Panc1 (cell line): ENCODE measurements at regions not wholly inside any gene's neighbourhood (a gene's known extent, or its start where the extent isn't known, plus 50 kb on each side); places are given as distances from the start of the nearest gene placed in this dataset.

Experiments used
- ATAC-seq: fragments of 200-7000 bp; cut with Tn5 transposase; 2 replicates; pipeline ENCODE4 v1.9.1; 2020; ENCODE audit warnings: mild to moderate bottlenecking, moderate library complexity
- BruUV-seq: library from RNA; stranded (reverse); fragments of 400-500 nt; replicated peaks from 2 replicates; lab custom pipeline; 2021; lab: Mats Ljungman, UMichigan
- CTCF ChIA-PET: fragments of 300-600 bp; sonication (Branson Sonifier 250); formaldehyde crosslinking; loops from one replicate; lab custom pipeline; 2022; ENCODE audit warnings: antibody characterized with exemption; lab: Charles Lee
- POLR2A ChIA-PET: fragments of 300-600 bp; sonication (Branson Sonifier 250); formaldehyde crosslinking; loops from one replicate; lab custom pipeline; 2022; ENCODE audit warnings: antibody characterized with exemption; lab: Charles Lee
- DNase-seq: peaks from one replicate; pipeline ENCODE4 v3.0.0-alpha.2; 2010; ENCODE audit warnings: low read depth, low spot score
- H3K27ac ChIP-seq: 2 replicates; pipeline ENCODE4 v1.5.1; 2011; ENCODE audit warnings: mild to moderate bottlenecking, low read length, inconsistent platforms
- H3K27me3 ChIP-seq: fragments of 200-500 bp; sonication (Bioruptor generic); 2 replicates; pipeline ENCODE4 v1.6.0; 2014; ENCODE audit warnings: low read length, inconsistent platforms; ENCODE audit not compliant: control insufficient read depth, insufficient read depth
- H3K36me3 ChIP-seq: fragments of 200-500 bp; sonication (Bioruptor generic); 2 replicates; pipeline ENCODE4 v1.5.1; 2014; ENCODE audit warnings: inconsistent platforms, mild to moderate bottlenecking, low read length, moderate library complexity; ENCODE audit not compliant: control insufficient read depth, insufficient read depth
- H3K4me1 ChIP-seq: 2 replicates; pipeline ENCODE4 v1.5.1; 2011; ENCODE audit warnings: inconsistent platforms, mild to moderate bottlenecking, low read length, moderate library complexity; ENCODE audit not compliant: control insufficient read depth, insufficient read depth
- H3K4me3 ChIP-seq, 2 experiments: 2 replicates each; pipeline ENCODE4 v1.5.1; 2011 to 2012; ENCODE audit warnings: low read depth in 2 of 2, low read length in 2 of 2, mild to moderate bottlenecking in 2 of 2, inconsistent platforms in 1 of 2, moderate library complexity in 1 of 2
- H3K9me3 ChIP-seq: fragments of 200-500 bp; sonication (Bioruptor generic); 2 replicates; pipeline ENCODE4 v1.5.1; 2014; ENCODE audit warnings: low read depth, mild to moderate bottlenecking, inconsistent platforms, low read length, moderate library complexity; ENCODE audit not compliant: control insufficient read depth, insufficient read depth
- POLR2AphosphoS5 ChIP-seq: IDR thresholded peaks from 2 replicates; pipeline ENCODE4 v1.6.1; 2012; ENCODE audit warnings: mild to moderate bottlenecking, low read depth, low read length, moderate library complexity
- TCF7L2 ChIP-seq: IDR thresholded peaks from 2 replicates; pipeline ENCODE4 v1.6.1; 2011; ENCODE audit warnings: mild to moderate bottlenecking, low read depth, low read length, inconsistent platforms
- in situ Hi-C: cut with HindIII; loops from 2 replicates; pipeline ENCODE4 v1.10.0; 2016; ENCODE audit warnings: low sequenced_read_pairs, low pct_unique_long_range_greater_than_20kb
- intact Hi-C: fragments of 100-400 bp; cut with micrococcal nuclease; formaldehyde crosslinking; loops from one replicate; pipeline ENCODE4 v1.10.0; 2022; ENCODE audit not compliant: unreplicated experiment
- TF ChIP-seq, protein P1 (sequence below), 2 experiments: IDR thresholded peaks; 2 replicates each; pipeline ENCODE4 v1.6.1; 2011 to 2012; ENCODE audit warnings: low read depth in 2 of 2, control low read depth in 1 of 2, low read length in 1 of 2, mild to moderate bottlenecking in 1 of 2, moderate library complexity in 1 of 2; ENCODE audit not compliant: insufficient read depth in 1 of 2
- TF ChIP-seq, protein P2 (sequence below): fragments of 450-650 bp; IDR thresholded peaks from 2 replicates; pipeline ENCODE4 v1.5.1; 2017; ENCODE audit warnings: mild to moderate bottlenecking

DNA sequence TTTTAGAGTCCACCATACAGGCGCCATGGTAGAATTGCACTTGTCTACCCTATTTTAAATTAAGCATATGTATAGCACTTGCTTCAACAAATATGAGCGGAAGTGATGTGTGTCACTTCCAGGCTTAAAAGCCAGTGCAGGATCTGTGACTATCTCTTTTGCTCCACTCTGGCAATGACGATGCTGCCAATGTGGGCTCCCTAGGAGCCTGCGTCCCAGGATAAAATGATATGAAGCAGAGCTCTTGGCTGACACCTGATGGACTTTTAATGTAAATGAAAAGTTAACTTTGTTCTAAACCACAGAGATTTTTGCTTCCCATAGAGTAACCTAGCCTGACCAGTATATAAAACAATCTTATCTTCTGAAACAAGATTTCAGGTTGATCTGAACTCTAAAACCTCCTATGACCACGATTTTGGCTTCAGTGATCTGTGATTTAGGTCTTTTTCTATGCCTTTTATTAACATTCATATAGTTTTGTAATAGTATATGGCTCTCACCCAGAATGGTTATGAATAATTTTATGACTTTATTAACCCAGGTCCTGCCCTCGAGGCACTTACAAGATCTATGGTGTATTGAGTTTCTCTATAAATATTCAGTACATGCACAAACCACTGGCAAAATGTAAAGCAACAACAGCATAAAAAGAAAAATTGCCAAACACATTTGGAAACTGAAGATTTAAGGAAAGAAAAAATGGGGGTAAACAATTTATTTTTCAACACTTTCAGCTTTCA, 422.5 kb upstream of the PIK3C3 start:
- POLR2A ChIA-PET, result interaction anchor here (0.6 kb wide), 1 partner anchor 59 kb away, joined by 3 read pairs; no protein-coding TSS in a partner anchor

DNA sequence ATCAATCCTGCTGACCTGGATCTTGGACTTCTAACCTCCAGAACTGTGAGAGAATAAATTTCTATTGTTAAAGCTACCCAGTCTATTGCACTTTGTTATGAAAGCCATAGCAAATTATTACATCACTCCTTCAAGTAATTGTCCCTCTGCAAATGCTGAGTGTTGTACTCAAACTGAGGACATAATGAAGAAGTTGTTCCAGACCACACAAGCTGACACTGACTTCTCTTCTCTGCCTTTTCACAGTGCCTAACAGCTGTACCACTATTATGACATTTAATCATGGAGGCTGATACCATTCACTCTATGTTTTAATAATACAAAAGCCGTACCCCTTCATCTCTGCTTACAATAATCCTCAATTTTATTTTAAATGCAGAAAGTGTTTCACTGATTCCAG, 424.1 kb upstream of the PIK3C3 start:
- ATAC-seq, result no peak
- no peak for DNase-seq
- no peaks in the 10 kb centered on the region for H3K36me3 ChIP-seq
- H3K9me3 ChIP-seq, result no peaks in the 10 kb centered on the region
- CTCF ChIA-PET, result no interaction called here
- POLR2A ChIA-PET, result no interaction called here
- H3K27me3 ChIP-seq, result no peaks in the 10 kb centered on the region
- intact Hi-C loops (no loop called here), in situ Hi-C loops (no loop called here)
- no peak overlapping the region for H3K4me3 ChIP-seq
- TF ChIP-seq TCF7L2, result no peak
- TF ChIP-seq, protein P1, sequence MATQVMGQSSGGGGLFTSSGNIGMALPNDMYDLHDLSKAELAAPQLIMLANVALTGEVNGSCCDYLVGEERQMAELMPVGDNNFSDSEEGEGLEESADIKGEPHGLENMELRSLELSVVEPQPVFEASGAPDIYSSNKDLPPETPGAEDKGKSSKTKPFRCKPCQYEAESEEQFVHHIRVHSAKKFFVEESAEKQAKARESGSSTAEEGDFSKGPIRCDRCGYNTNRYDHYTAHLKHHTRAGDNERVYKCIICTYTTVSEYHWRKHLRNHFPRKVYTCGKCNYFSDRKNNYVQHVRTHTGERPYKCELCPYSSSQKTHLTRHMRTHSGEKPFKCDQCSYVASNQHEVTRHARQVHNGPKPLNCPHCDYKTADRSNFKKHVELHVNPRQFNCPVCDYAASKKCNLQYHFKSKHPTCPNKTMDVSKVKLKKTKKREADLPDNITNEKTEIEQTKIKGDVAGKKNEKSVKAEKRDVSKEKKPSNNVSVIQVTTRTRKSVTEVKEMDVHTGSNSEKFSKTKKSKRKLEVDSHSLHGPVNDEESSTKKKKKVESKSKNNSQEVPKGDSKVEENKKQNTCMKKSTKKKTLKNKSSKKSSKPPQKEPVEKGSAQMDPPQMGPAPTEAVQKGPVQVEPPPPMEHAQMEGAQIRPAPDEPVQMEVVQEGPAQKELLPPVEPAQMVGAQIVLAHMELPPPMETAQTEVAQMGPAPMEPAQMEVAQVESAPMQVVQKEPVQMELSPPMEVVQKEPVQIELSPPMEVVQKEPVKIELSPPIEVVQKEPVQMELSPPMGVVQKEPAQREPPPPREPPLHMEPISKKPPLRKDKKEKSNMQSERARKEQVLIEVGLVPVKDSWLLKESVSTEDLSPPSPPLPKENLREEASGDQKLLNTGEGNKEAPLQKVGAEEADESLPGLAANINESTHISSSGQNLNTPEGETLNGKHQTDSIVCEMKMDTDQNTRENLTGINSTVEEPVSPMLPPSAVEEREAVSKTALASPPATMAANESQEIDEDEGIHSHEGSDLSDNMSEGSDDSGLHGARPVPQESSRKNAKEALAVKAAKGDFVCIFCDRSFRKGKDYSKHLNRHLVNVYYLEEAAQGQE (IDR thresholded peaks at IDR 0.05; ENCODE audit: insufficient read depth in 1 of 2, low read depth in 2 of 2, low read length in 1 of 2), result no peak
- no TSS peak for BruUV-seq
- no peaks in the 10 kb centered on the region for H3K4me1 ChIP-seq
- no peak overlapping the region for H3K27ac ChIP-seq

More for the DNA sequence above, 422.5 kb upstream of the PIK3C3 start:
- H3K27me3 ChIP-seq, result no peaks in the 10 kb centered on the region
- H3K36me3 ChIP-seq, result no peaks in the 10 kb centered on the region
- ATAC-seq (no peak), DNase-seq (no peak)
- no peaks in the 10 kb centered on the region for H3K9me3 ChIP-seq
- intact Hi-C loops (no loop called here), in situ Hi-C loops (no loop called here)
- H3K4me1 ChIP-seq, result no peaks in the 10 kb centered on the region
- TF ChIP-seq, protein P2, sequence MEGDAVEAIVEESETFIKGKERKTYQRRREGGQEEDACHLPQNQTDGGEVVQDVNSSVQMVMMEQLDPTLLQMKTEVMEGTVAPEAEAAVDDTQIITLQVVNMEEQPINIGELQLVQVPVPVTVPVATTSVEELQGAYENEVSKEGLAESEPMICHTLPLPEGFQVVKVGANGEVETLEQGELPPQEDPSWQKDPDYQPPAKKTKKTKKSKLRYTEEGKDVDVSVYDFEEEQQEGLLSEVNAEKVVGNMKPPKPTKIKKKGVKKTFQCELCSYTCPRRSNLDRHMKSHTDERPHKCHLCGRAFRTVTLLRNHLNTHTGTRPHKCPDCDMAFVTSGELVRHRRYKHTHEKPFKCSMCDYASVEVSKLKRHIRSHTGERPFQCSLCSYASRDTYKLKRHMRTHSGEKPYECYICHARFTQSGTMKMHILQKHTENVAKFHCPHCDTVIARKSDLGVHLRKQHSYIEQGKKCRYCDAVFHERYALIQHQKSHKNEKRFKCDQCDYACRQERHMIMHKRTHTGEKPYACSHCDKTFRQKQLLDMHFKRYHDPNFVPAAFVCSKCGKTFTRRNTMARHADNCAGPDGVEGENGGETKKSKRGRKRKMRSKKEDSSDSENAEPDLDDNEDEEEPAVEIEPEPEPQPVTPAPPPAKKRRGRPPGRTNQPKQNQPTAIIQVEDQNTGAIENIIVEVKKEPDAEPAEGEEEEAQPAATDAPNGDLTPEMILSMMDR, result peak; percentile 26
- TF ChIP-seq POLR2AphosphoS5 (no peak), TCF7L2 (no peak)
- TF ChIP-seq, protein P1 (IDR thresholded peaks at IDR 0.05; ENCODE audit: insufficient read depth in 1 of 2, low read depth in 2 of 2, low read length in 1 of 2), result no peak
- CTCF ChIA-PET, result interaction anchor here (0.7 kb wide), 1 partner anchor 1470 kb away, joined by 3 read pairs; no protein-coding TSS in a partner anchor
- no peak overlapping the region for H3K4me3 ChIP-seq
- BruUV-seq, result no TSS peak
- no peak overlapping the region for H3K27ac ChIP-seq
